ENCODE measurements at regions not wholly inside any gene's neighbourhood (a gene's known extent, or its start where the extent isn't known, plus 50 kb on each side); places are given as distances from the start of the nearest gene placed in this dataset.

DNA sequence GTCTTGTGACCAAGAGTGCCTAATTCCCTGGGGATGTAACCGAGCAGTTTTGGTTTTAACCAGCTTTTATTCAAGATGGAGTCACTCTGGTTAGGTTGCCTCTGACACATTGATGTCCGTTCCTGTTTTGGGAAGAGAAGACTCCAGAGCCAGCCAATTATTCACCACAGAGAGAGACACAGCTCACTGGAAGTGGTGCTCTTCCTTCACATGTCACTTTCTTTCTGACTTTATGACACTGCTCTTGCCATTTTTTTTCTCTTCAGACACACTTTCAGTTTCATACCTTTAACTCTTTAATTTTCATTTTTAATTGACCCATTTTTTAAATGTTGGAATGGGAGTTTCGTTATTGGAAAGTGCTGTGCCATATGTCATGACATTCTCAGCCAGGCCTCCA is 418.4 kb upstream of the FSTL5 start:
- TF ChIP-seq, protein P1, sequence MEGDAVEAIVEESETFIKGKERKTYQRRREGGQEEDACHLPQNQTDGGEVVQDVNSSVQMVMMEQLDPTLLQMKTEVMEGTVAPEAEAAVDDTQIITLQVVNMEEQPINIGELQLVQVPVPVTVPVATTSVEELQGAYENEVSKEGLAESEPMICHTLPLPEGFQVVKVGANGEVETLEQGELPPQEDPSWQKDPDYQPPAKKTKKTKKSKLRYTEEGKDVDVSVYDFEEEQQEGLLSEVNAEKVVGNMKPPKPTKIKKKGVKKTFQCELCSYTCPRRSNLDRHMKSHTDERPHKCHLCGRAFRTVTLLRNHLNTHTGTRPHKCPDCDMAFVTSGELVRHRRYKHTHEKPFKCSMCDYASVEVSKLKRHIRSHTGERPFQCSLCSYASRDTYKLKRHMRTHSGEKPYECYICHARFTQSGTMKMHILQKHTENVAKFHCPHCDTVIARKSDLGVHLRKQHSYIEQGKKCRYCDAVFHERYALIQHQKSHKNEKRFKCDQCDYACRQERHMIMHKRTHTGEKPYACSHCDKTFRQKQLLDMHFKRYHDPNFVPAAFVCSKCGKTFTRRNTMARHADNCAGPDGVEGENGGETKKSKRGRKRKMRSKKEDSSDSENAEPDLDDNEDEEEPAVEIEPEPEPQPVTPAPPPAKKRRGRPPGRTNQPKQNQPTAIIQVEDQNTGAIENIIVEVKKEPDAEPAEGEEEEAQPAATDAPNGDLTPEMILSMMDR (IDR thresholded peaks at IDR 0.05), result no peak
- TF ChIP-seq POLR2A (IDR thresholded peaks at IDR 0.05), result no peak
